ENCODE measurements at regions not wholly inside any gene's neighbourhood (a gene's known extent, or its start where the extent isn't known, plus 50 kb on each side); places are given as distances from the start of the nearest gene placed in this dataset.
"Not testable (repeated sequence)": the region's sequence is repeated elsewhere in the genome, so short reads cannot be mapped to it uniquely, and the experiment has no call there.

DNA sequence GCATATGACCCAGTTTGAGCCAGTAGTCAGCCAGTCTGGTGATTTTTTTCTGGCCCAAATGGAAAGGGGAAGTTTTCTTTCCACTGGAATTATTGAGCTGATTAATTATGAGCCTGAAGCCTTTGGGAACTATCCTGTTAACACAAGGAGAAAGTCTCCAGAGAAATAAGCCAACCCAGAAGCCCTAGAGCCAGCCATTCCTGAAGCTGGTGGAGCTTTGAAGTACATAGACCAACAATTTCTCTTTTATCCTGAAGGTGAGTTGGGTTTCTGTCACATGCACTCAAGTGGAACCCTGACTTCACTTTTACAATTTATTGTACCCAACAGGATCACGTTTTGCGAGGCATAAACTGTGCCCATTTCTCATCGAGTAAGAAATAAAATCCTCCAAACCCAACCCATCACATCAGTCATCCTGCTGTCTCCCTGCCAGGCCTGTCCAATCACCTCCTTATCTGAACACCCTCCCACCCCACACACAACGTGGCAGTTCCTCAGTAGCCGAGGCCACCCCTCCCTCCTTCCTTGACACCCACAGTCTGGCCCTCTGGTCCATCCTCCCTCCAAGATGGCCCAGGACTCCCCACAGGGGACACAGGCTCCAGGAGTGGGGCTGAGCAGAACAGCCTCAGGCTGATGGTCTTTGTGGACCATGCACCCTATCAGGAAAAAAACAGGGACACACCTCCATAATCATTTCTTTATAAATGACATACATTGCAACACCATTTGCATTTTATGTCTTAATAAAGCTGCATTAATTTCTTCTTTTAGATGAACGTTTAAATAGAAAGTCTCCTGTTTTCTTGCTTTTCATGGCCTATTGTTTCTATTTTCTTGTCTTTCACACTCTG is 55.7 kb upstream of the GATA2 start:
- peak; percentile 41 for DNase-seq

DNA sequence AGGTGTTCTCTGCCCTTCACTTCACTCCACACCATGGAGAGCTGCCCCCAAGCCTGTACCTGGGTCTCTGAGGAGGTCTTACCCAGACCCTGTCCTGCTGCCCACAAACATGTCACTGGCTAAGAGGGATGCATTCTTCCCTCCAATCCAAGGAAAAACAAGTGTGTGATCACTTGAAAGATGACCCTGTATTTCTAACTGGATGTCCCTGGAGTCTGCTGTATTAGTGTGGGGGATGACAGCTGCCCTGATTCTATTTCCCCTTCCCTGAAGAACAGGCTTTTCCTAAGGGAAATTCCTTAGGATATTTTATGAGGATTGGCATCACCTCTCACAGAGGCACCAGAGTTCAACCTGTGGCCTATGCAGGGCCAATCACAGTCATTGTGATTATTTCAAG is 55.0 kb upstream of the GATA2 start:
- DNase-seq = peak; percentile 15

DNA sequence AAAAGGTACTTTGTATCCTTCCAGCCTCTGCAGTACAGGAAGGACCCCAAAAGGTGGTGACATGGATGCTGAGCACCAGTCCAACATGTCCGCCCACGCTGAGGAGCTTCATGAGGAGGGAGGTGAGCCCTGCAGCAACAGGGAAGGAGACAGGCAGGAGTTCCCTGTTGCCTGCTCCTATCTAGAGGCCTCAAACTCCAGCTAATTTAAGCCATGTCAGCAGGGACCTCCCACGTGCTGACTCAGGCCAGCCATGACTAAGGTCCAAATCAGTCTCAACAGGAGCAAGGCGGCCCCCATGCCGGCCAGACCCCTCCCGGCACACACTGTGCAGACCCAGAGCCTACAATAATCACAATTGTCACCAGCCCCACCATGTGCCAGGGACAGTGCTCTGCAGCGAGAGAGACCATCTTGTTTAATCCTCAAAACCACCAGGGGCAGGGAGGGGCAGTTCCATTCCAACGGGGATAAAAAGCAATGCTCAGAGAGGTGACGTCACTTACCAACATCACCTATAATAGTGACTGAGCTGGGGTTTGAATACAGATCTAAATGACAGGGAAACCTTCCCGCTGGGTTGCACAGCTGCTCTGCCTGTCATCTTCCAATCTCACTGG is 54.5 kb upstream of the GATA2 start:
- DNase-seq = peak; percentile 35

DNA sequence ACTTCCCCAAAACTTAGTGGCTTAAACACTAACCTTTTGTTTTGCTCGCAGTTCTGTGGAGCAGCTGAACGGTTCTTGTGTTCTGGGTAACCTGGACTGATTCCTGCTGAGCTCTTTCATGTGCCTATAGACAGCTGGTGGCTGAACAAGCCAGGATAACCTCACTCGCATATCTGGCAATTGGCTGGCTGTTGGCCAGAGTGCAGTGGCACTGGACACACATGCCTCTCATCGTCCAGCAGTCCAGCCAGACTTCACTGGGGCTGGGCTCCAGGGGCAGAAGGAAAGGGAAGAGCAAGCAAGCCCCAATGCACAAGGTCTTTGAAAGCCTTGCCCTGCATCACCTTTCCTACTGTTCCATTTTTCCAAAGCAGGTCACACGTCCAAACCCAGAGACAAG is 53.6 kb upstream of the GATA2 start:
- peak; percentile 43 for DNase-seq

DNA sequence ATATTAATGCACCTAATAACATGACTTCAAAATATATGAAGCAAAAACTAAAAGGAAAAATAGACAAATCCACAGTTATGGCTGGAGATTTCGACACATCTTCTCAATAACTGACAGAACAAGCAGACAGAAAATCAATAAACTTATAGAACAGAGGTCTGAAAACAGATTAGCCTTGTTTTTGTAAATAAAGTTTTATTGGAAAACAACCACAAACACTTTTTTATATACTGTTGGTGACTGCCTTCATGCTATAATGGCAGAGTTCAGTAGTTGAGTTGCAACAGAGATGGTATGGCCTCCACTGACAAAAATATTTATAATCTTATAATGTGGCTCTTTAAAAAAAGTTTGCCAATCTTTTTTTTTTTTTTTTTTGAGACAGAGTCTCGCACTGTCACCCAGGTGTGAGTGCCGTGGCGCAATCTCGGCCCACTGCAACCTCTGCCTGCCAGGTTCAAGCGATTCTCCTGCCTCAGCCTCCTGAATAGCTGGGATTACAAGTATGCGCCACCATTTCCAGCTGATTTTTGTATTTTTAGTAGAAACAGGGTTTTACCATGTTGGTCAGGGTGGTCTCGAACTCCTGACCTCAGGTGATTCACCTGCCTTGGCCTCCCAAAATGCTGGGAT is 52.2 kb upstream of the GATA2 start:
- DNase-seq = peak; percentile 9

DNA sequence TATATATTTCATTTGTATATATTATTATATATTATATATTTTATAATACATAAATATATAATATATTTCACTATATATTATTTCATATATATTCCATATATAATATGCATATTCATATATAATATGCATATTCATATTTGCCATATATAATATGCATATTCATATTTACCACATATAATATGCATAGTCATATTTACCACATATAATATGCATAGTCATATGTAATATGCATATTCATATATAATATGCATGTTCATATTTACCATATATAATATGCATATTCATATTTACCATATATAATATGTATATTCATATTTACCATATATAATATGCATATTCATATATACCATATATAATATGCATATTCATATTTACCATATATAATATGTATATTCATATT is 51.2 kb upstream of the GATA2 start:
- no peak for DNase-seq

DNA sequence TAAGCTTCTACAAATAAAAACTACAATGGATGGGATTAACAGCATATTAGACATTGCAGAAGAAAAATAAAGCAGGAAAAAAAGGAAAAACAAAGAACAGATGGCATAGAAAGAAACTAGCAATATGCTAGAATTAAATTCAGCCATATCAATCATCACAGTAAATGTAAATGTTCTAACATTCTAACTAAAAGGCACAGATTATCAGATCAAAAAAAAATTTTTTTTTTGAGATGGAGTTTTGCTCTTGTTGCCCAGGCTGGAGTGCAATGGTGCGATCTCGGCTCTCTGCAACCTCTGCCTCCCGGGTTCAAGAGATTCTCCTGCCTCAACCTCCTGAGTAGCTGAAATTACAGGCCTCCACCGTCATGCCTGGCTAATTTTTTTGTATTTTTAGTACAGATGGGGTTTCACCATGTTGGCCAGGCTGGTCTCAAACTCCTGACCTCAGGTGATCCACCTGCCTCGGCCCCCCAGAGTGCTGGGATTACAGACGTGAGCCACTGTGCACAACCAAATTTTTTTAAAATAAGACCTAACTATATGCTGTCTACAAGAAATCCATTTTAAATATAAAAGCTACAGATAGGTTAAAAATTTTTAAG is 50.7 kb upstream of the GATA2 start:
- not testable (repeated sequence) for DNase-seq
